ENCODE measurements at regions not wholly inside any gene's neighbourhood (a gene's known extent, or its start where the extent isn't known, plus 50 kb on each side); places are given as distances from the start of the nearest gene placed in this dataset.

GRCh38 chr6:163965426-163966348 is 551.2 kb downstream of the QKI start:
- no peak for DNase-seq

GRCh38 chr6:163964789-163965188 is 550.3 kb downstream of the QKI start:
- DNase-seq = no peak

DNA sequence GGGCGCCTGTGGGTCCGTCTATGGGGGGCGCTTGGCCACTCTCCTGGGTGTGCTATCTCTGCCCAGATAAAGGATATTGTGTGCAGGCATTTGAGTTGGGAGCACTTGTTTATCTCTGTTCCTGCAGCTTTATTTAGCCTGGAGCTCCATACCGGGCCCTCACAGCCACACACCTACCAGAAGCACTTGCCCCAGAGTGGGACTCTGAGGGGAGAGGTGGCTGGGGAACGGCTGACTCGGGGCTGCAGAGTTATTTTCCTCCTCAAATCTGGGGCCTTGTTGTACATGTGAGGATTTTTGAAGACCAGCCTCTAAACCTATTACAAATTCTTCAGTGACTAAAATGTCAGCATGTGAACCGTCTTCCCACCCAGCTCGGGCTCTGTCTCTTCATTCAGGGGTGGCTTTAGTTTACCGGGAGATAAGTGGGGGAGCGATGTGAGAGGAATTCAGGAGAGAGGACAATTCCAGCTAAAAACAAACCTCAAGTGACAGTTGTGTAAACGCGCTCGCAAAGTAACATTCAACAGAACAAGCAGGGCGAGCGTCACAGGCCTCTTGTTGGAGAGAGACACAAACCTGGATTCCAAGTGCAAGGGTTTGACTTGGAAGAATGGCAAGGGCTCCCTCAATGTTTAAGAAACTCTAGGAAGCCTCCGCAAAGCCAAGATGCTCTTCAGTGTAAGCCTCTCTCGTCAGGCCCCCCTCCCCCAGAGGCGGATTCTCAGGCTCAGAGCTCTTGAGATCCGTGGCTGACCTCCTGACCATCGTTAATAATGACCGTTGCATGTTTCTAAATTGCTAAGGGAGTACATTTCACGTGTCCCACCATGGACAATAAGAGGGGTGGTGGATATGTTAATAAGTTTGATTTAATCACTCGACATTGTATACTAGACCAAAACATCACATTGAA is 548.9 kb downstream of the QKI start:
- no peak for DNase-seq

- DNase-seq = no peak
Observed at GRCh38 chr6:163962627-163963117, 548.2 kb downstream of the QKI start.

DNA sequence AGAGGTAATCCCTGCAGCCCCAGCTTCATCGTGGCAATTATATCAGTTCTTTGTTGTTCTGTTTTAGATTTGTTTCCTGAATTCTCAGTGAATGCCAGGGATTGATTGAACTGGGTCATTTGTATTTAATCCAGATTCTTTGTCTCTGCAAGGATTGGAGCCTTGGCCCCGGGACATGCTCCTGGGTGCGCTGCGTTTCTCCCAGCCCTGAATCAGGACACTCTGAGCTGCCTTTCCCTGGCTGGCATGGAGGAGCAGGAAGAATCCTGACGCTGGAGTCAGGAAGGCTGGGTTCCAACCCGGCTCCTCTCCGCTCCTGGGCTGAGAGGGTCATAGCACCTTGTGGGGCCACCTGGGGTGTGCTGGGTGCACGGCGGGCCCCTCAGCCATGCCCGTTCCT is 545.6 kb downstream of the QKI start:
- DNase-seq = no peak

DNA sequence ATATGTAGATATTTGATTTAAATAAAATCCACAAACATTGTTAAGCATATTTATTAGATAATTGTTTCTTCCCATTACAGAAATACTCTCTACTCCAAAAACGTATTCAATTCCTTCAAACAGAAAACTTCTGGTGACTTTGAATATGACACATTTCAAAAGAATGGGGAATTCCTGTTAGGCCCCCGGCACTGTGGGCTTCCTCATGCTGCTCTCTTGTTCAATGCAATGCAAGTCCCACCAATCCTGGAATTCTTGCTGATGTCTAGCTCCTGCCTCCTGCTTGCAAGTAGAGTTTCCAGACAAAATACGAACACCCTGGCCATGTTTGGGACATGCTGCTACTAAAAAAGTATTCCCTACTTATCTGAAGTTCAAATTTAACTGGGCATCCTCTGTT is 544.1 kb downstream of the QKI start:
- no peak for DNase-seq

DNA sequence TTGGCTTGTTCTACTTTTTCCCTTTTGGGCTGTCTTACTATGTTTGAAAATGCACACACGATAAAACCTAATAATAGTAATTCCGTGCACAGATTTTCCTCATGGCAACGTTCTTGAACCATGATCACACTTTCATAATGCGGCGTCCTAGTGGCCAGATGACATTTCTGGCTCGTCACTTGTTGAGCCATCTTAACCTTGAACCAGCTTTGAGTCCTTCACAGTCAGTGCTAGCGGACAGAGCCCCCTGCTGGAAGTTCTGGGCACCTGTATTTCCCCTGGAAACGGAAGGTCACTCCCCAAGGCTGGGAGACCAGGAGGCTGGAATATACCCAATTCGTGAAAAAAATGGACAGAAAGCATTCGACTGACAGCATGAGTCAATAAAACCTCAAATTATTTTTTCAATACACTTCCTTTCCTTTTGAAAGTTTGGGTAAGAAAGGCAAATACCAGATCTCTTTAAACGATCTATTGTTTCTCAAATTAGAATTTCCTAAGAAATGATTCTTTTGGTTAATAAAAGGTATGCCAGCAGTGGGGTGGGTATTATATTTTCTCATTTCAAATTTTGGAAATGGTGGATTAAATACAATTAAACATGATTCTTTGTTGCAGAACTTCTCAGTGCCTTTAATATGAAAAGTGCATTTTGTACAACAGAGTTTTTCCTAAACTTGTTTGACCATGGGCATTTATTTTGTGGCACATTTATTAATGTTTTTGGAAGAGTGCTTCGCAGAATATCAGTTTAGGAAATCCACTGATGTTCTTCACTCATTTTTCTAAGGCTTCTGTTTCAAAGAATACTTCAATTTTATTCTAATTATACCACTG is 542.3 kb downstream of the QKI start:
- peak; percentile 80 to 92 for DNase-seq

GRCh38 chr6:163955756-163956155 is 541.2 kb downstream of the QKI start:
- DNase-seq = peak; percentile 75 to 92

GRCh38 chr6:163955096-163955495 is 540.6 kb downstream of the QKI start:
- no peak for DNase-seq

- peak; percentile 65 to 90 for DNase-seq
Observed at GRCh38 chr6:163954088-163954775, 539.7 kb downstream of the QKI start.

DNA sequence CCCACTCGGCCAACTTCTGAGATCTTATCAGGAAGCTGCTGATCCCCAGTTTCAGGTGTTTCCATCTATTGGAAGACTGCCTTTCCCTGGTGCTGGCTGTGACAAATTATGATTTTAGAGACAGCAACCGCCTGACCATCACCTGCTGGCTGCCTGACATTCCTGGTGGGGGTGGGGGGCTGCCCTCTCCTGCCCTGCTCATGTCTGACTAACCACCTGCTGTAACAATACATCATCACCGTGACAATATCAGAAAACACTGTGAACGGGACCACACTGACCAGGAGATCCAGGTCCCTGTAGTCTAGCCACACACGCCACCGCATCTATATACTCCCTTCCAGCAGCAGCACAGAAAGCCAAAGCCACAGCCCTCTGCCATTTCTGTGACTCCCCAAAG is 537.5 kb downstream of the QKI start:
- no peak for DNase-seq

- DNase-seq = no peak
Observed at GRCh38 chr6:163951326-163951725, 536.8 kb downstream of the QKI start.

GRCh38 chr6:163950159-163950558 is 535.6 kb downstream of the QKI start:
- no peak for DNase-seq

DNA sequence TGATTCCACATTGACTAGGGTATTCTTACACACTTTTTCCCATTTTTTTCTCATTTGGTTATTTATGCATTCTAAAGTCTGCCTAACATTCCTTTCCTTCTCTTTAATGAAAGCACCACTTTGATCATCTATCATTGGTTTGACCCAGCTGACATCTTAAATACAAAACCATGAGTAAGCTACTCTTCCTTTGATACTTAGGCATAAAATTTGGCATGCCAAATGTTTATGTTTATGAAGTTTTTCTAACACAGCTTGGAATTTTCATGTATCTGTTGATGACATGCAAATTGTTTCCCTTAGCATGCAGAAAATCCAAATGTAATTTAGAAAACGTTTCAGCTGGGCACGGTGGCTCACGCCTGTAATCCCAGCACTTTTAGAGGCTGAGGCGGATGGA is 534.9 kb downstream of the QKI start:
- DNase-seq = no peak

GRCh38 chr6:163948250-163948649 is 533.7 kb downstream of the QKI start:
- no peak for DNase-seq

GRCh38 chr6:163947276-163947675 is 532.8 kb downstream of the QKI start:
- no peak for DNase-seq

DNA sequence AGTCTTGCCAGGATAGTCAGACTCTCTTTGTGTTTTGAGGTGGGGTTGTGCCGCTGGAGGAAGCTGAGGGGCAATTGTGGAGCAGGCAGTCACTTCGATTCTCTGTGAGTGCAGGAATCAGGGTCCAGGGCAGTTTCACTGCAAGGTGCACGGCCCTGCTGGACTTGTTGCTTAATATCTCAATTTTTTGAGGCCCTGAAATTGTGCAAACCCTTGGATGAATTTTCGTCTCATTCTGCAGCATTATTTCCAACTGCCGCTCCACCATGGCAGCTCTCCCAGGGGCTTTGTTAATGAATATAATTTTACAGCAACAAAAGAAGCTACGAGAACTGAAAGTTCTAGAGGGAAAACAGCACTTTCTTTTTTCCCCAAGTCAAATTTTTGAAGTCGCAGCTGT is 531.9 kb downstream of the QKI start:
- no peak for DNase-seq

- DNase-seq = no peak
Observed at GRCh38 chr6:163945808-163946207, 531.3 kb downstream of the QKI start.

- no peak for DNase-seq
Observed at GRCh38 chr6:163944897-163945296, 530.4 kb downstream of the QKI start.

DNA sequence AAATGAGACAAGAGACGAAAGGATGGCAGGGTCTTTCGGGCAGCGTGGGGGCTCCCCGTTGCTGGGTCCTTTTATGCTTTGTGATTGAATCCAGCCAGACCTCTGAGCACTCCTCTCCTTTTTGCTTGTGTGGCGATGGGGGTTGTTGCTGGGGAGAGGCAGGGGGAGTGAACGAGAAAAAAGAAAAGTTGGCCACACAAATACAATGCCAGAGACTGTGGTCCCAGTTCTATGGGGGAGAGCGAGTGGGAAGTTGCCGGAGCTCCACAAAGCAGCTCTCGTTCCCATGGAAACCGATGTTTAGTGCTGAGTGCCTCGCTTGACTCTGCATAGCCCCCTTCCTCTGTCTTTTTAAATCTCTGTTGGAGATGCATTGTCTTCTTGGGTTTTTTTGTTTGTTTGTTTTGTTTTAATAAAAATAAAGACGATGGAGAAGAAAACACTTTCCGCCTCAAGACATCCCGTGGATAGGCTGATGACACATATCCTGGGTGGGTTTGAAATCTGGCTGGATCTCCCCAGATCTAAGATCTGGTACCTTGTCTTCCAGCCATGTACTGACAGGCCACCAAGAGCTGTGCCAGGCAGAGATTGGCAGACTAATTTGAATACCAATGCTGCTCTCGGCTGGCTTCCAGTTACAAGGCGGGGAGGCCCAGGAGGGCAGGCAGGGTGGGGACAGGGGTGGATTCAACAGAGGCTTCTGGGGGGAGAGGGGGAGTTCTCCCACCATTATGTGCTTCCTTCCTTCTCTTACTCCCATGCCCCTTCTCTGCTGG is 529.3 kb downstream of the QKI start:
- peak; percentile 56 to 77 for DNase-seq

DNA sequence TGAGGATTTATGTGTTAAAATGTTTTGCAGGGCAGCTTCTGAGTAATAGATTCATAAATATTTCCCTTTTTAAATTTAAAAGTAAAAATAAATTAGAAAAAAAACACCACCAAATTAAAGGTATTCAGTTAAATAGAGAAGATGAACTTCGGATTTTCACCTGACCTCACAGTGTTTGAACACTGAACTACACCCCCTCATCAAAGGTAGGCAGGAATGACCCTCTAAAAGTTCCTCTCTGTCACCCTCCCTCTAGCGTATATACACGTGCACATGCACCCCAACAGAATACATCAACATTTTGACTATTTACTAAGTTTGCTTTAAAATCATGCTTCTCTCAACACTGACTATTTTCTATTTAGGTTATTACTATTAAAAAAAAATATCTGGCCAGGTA is 528.3 kb downstream of the QKI start:
- no peak for DNase-seq
